ENCODE measurements at regions not wholly inside any gene's neighbourhood (a gene's known extent, or its start where the extent isn't known, plus 50 kb on each side); places are given as distances from the start of the nearest gene placed in this dataset.

GRCh38 chr22:25348391-25348790, 129.0 kb downstream of the CRYBB2 start:
- TF ChIP-seq, protein P1, sequence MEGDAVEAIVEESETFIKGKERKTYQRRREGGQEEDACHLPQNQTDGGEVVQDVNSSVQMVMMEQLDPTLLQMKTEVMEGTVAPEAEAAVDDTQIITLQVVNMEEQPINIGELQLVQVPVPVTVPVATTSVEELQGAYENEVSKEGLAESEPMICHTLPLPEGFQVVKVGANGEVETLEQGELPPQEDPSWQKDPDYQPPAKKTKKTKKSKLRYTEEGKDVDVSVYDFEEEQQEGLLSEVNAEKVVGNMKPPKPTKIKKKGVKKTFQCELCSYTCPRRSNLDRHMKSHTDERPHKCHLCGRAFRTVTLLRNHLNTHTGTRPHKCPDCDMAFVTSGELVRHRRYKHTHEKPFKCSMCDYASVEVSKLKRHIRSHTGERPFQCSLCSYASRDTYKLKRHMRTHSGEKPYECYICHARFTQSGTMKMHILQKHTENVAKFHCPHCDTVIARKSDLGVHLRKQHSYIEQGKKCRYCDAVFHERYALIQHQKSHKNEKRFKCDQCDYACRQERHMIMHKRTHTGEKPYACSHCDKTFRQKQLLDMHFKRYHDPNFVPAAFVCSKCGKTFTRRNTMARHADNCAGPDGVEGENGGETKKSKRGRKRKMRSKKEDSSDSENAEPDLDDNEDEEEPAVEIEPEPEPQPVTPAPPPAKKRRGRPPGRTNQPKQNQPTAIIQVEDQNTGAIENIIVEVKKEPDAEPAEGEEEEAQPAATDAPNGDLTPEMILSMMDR (conservative IDR thresholded peaks at IDR 0.05; ENCODE audit: low read length): no peak
- no peak for TF ChIP-seq EZH2phosphoT487 (IDR thresholded peaks at IDR 0.05; ENCODE audit: borderline replicate concordance, low read depth, low read length)

Measured in OCI-LY7 (cell line).